Calu3 (cell line): ENCODE measurements at regions not wholly inside any gene's neighbourhood (a gene's known extent, or its start where the extent isn't known, plus 50 kb on each side); places are given as distances from the start of the nearest gene placed in this dataset.

Source experiments
- BruUV-seq: library from RNA; stranded (reverse); fragments of 400-500 nt; replicated peaks from 2 replicates; lab custom pipeline; 2021; lab: Mats Ljungman, UMichigan
- CTCF ChIA-PET: fragments of 300-600 bp; sonication (Branson Sonifier 250); formaldehyde crosslinking; loops from one replicate; lab custom pipeline; 2022; ENCODE audit warnings: antibody characterized with exemption; lab: Charles Lee
- DNase-seq: peaks from one replicate; pipeline ENCODE4 v3.0.0; 2022
- H3K27ac Mint-ChIP-seq: one replicate; pipeline ENCODE4 v1.8.0; 2022; ENCODE audit warnings: mixed read lengths; ENCODE audit not compliant: unreplicated experiment
- H3K27me3 Mint-ChIP-seq: one replicate; pipeline ENCODE4 v1.8.0; 2022; ENCODE audit warnings: mixed read lengths; ENCODE audit not compliant: unreplicated experiment
- H3K36me3 Mint-ChIP-seq: one replicate; pipeline ENCODE4 v1.8.0; 2022; ENCODE audit warnings: mild to moderate bottlenecking, moderate library complexity, mixed read lengths; ENCODE audit not compliant: insufficient read depth, unreplicated experiment
- H3K4me1 Mint-ChIP-seq: one replicate; pipeline ENCODE4 v1.8.0; 2022; ENCODE audit warnings: mild to moderate bottlenecking, low read depth, mixed read lengths; ENCODE audit not compliant: unreplicated experiment
- H3K4me3 Mint-ChIP-seq: one replicate; pipeline ENCODE4 v1.8.0; 2022; ENCODE audit warnings: mild to moderate bottlenecking, low read depth, moderate library complexity, mixed read lengths; ENCODE audit not compliant: unreplicated experiment
- H3K9me3 Mint-ChIP-seq: one replicate; pipeline ENCODE4 v1.8.0; 2022; ENCODE audit warnings: low read depth, mixed read lengths; ENCODE audit not compliant: unreplicated experiment
- intact Hi-C: fragments of 100-400 bp; cut with micrococcal nuclease; formaldehyde crosslinking; loops from one replicate; pipeline ENCODE4 v1.10.0; 2022; ENCODE audit not compliant: unreplicated experiment
- TF ChIP-seq, protein P1 (sequence below): fragments of 200-600 bp; IDR thresholded peaks from one replicate; pipeline ENCODE4 v1.8.0; 2022; ENCODE audit warnings: antibody characterized with exemption; ENCODE audit not compliant: unreplicated experiment

GRCh38 chr3:55174747-55175146, 246.9 kb upstream of the LRTM1 start:
- Mint-ChIP-seq H3K4me1 (no peaks in the 10 kb centered on the region), H3K27me3 (no peaks in the 10 kb centered on the region), H3K27ac (no peak overlapping the region), H3K36me3 (no peaks in the 10 kb centered on the region), H3K9me3 (peaks cover 4% of the 10 kb centered on the region), H3K4me3 (no peak overlapping the region)
- TF ChIP-seq, protein P1, sequence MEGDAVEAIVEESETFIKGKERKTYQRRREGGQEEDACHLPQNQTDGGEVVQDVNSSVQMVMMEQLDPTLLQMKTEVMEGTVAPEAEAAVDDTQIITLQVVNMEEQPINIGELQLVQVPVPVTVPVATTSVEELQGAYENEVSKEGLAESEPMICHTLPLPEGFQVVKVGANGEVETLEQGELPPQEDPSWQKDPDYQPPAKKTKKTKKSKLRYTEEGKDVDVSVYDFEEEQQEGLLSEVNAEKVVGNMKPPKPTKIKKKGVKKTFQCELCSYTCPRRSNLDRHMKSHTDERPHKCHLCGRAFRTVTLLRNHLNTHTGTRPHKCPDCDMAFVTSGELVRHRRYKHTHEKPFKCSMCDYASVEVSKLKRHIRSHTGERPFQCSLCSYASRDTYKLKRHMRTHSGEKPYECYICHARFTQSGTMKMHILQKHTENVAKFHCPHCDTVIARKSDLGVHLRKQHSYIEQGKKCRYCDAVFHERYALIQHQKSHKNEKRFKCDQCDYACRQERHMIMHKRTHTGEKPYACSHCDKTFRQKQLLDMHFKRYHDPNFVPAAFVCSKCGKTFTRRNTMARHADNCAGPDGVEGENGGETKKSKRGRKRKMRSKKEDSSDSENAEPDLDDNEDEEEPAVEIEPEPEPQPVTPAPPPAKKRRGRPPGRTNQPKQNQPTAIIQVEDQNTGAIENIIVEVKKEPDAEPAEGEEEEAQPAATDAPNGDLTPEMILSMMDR = no peak
- CTCF ChIA-PET = no interaction called here
- DNase-seq = no peak
- intact Hi-C loops = no loop called here
- no TSS peak for BruUV-seq

DNA sequence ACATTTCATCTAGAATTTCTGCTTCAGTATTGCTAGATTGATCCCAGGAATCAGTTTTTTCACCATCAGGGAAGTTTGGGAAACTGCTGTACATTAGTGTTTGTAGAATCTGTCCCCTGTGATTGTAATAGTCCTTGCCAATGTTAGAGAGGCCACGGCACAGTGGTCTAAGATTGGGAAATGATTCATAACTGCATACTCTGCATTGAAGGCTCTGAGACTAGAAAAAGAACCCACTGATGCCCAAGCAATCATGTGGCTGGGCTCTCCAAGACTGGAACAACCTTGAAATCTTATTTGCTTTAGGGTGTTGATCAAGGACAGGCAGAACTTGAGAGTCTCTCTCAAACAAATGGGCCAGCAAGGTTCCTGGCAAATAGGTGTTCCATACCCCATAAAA, 245.6 kb upstream of the LRTM1 start:
- H3K9me3 Mint-ChIP-seq = peaks cover 4% of the 10 kb centered on the region
- DNase-seq = no peak

GRCh38 chr3:55172913-55173312, 245.1 kb upstream of the LRTM1 start:
- TF ChIP-seq, protein P1 = no peak
- intact Hi-C loops = no loop called here
- Mint-ChIP-seq H3K27me3 (no peaks in the 10 kb centered on the region), H3K9me3 (peaks cover 4% of the 10 kb centered on the region), H3K27ac (no peak overlapping the region), H3K36me3 (no peaks in the 10 kb centered on the region), H3K4me3 (no peak overlapping the region), H3K4me1 (no peaks in the 10 kb centered on the region)
- DNase-seq = no peak
- CTCF ChIA-PET = interaction anchor here (0.5 to 0.6 kb wide), 2 partner anchors 587 to 1322 kb away, joined by 3 to 4 read pairs; no protein-coding TSS in a partner anchor
- BruUV-seq = no TSS peak

More for the DNA sequence above, 245.6 kb upstream of the LRTM1 start:
- Mint-ChIP-seq H3K27me3 (no peaks in the 10 kb centered on the region), H3K27ac (no peak overlapping the region), H3K36me3 (no peaks in the 10 kb centered on the region), H3K4me3 (no peak overlapping the region), H3K4me1 (no peaks in the 10 kb centered on the region)
- intact Hi-C loops = no loop called here
- TF ChIP-seq, protein P1 = no peak
- no TSS peak for BruUV-seq
- CTCF ChIA-PET = interaction anchor here (0.6 kb wide), 1 partner anchor 588 kb away, joined by 4 read pairs; no protein-coding TSS in a partner anchor

DNA sequence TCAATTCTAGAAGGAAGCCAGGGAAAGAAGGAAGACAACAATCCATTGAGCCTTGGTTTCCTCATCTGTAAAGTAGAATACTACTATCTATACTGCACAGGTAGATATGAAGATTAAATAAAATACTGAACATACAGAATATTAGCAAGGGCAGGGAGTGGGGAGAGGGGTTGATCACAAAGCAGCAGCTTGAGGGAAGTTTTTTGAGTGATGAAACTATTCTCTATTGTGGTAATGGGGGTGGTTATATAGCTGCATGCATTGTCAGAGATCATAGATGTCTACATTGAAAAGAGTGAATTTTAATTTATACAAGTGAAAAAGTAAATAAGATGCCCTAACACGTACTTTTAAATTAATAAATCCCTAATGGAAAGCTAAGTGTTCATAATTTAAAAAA, 242.6 kb upstream of the LRTM1 start:
- Mint-ChIP-seq H3K4me3 (no peak overlapping the region), H3K9me3 (peaks cover 6% of the 10 kb centered on the region), H3K4me1 (no peaks in the 10 kb centered on the region), H3K27ac (no peak overlapping the region), H3K36me3 (no peaks in the 10 kb centered on the region), H3K27me3 (no peaks in the 10 kb centered on the region)
- intact Hi-C loops = no loop called here
- DNase-seq = no peak
- TF ChIP-seq, protein P1 = no peak
- no TSS peak for BruUV-seq
- CTCF ChIA-PET = no interaction called here
